K562 (cell line): ENCODE measurements at regions not wholly inside any gene's neighbourhood (a gene's known extent, or its start where the extent isn't known, plus 50 kb on each side); places are given as distances from the start of the nearest gene placed in this dataset.

Experiments used
- CREB1 ChIP-seq, 2 experiments: sonication (generic) in 1 of 2; formaldehyde crosslinking in 1 of 2; IDR thresholded peaks; 2 replicates each; pipeline versions ENCODE4 v1.6.1 to v1.8.0; 2012 to 2022; ENCODE audit warnings: inconsistent platforms in 1 of 2, mild to moderate bottlenecking in 1 of 2, missing genetic modification reagents in 1 of 2, moderate library complexity in 1 of 2
- PKNOX1 ChIP-seq: fragments of 450-650 bp; IDR thresholded peaks from 2 replicates; pipeline ENCODE4 v1.6.1; 2016
- PREB ChIP-seq: sonication (generic); formaldehyde crosslinking; IDR thresholded peaks from 2 replicates; pipeline ENCODE4 v1.8.1; 2023; ENCODE audit warnings: mild to moderate bottlenecking, missing genetic modification reagents
- TOE1 ChIP-seq, 2 experiments: fragments of 450-650 bp in 1 of 2; sonication (generic) in 1 of 2; formaldehyde crosslinking in 1 of 2; IDR thresholded peaks; 2 replicates each; pipeline versions ENCODE4 v1.7.1 to v1.8.0; 2016 to 2022; ENCODE audit warnings: borderline replicate concordance in 2 of 2, mild to moderate bottlenecking in 2 of 2, antibody characterized with exemption in 1 of 2, inconsistent platforms in 1 of 2, low read depth in 1 of 2, missing genetic modification reagents in 1 of 2, moderate library complexity in 1 of 2
- ZNF76 ChIP-seq: fragments of 250-450 bp; sonication (Bioruptor Pico); IDR thresholded peaks from 2 replicates; pipeline ENCODE4 v1.4.0; 2020; ENCODE audit warnings: mild to moderate bottlenecking, moderate library complexity, borderline replicate concordance
- TF ChIP-seq, protein P1 (sequence below): fragments of 150-350 bp; conservative IDR thresholded peaks from 2 replicates; pipeline ENCODE4 v1.6.1; 2014; ENCODE audit warnings: low read length

GRCh38 chrX:75887833-75888232 lies 102.8 kb upstream of the MAGEE2 start:
- TF ChIP-seq TOE1 (IDR thresholded peaks at IDR 0.05; ENCODE audit: borderline replicate concordance) (no peak), TOE1 (CRISPR knock-in tag; IDR thresholded peaks at IDR 0.05; ENCODE audit: borderline replicate concordance, low read depth) (no peak), CREB1 (IDR thresholded peaks at IDR 0.05) (no peak), CREB1 (CRISPR knock-in tag; IDR thresholded peaks at IDR 0.05) (no peak), ZNF76 (CRISPR knock-in tag) (no peak), PKNOX1 (no peak), PREB (CRISPR knock-in tag) (no peak)
- TF ChIP-seq, protein P1, sequence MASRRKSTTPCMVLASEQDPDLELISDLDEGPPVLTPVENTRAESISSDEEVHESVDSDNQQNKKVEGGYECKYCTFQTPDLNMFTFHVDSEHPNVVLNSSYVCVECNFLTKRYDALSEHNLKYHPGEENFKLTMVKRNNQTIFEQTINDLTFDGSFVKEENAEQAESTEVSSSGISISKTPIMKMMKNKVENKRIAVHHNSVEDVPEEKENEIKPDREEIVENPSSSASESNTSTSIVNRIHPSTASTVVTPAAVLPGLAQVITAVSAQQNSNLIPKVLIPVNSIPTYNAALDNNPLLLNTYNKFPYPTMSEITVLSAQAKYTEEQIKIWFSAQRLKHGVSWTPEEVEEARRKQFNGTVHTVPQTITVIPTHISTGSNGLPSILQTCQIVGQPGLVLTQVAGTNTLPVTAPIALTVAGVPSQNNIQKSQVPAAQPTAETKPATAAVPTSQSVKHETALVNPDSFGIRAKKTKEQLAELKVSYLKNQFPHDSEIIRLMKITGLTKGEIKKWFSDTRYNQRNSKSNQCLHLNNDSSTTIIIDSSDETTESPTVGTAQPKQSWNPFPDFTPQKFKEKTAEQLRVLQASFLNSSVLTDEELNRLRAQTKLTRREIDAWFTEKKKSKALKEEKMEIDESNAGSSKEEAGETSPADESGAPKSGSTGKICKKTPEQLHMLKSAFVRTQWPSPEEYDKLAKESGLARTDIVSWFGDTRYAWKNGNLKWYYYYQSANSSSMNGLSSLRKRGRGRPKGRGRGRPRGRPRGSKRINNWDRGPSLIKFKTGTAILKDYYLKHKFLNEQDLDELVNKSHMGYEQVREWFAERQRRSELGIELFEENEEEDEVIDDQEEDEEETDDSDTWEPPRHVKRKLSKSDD, result no peak
